ENCODE measurements at regions not wholly inside any gene's neighbourhood (a gene's known extent, or its start where the extent isn't known, plus 50 kb on each side); places are given as distances from the start of the nearest gene placed in this dataset.

DNA sequence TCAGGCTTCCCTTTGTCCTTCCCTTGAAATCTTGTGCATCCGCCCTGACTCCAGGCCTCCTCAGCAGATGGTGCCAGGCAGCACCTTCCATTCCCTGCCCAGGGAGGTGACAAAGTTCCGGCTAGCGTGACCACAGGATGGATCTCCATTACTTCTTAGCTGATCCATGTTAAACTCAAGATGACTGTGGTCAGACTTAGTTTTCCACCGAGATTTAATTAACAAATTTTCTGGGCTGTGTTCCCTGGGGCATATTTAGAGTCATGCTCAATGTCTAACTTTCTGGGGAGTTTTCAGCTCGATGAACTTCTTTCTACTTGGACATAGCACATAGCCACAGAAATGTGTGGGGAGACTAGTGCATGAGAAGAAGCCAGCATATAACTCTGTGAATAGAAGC, 215.1 kb upstream of the SFRP2 start:
- Mint-ChIP-seq H3K4me3 (no peak overlapping the region), H3K9me3 (no peaks in the 10 kb centered on the region), H3K27me3 (ENCODE audit: low read depth) (no peaks in the 10 kb centered on the region), H3K36me3 (ENCODE audit: low read depth) (no peaks in the 10 kb centered on the region), H3K4me1 (ENCODE audit: low read depth) (no peaks in the 10 kb centered on the region), H3K27ac (no peak overlapping the region)

DNA sequence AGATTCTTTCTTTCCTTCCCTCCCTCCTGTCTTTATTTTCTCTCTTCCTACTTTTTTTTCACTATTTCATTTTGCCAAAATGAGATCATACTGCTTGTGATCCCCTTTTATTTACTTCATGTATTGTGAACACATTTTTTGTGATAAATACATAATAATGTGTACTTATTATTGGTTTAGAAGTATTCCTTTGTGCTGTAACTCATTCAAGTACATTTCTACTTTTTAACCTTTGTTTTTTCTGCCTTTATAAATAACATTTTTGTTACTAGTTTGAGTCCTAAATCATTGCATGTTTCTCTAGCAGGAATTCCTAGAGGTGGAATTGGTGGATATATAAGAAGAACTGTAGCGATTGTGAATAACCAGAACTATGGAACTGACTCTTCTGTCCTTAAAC, 214.5 kb upstream of the SFRP2 start:
- no peaks in the 10 kb centered on the region for H3K36me3 Mint-ChIP-seq (ENCODE audit: low read depth)
- H3K4me1 Mint-ChIP-seq (ENCODE audit: low read depth), result no peaks in the 10 kb centered on the region
- no peaks in the 10 kb centered on the region for H3K9me3 Mint-ChIP-seq
- no peaks in the 10 kb centered on the region for H3K27me3 Mint-ChIP-seq (ENCODE audit: low read depth)
- H3K4me3 Mint-ChIP-seq, result no peak overlapping the region
- H3K27ac Mint-ChIP-seq, result no peak overlapping the region

DNA sequence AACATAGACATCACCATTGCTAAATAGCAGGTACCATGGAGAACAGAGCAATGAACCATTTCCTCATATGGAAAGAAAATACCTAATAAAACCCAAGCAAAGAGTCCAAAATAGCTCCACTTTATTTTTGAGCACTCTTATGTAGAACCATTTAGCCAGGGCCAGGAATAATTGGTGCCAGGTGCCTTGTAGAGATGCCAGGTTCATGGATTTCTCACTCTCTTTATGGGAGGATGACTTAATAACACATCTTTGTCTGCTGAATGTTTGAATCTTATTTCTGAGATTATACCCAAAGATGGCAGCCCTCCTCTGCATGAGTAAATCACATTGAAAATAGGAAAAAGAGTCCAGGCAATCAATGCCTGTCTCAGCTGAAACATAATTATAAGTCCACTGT, 212.3 kb upstream of the SFRP2 start:
- no peaks in the 10 kb centered on the region for H3K27me3 Mint-ChIP-seq (ENCODE audit: low read depth)
- no peaks in the 10 kb centered on the region for H3K9me3 Mint-ChIP-seq
- H3K27ac Mint-ChIP-seq, result no peak overlapping the region
- H3K36me3 Mint-ChIP-seq (ENCODE audit: low read depth), result no peaks in the 10 kb centered on the region
- H3K4me1 Mint-ChIP-seq (ENCODE audit: low read depth), result no peaks in the 10 kb centered on the region
- no peak overlapping the region for H3K4me3 Mint-ChIP-seq

DNA sequence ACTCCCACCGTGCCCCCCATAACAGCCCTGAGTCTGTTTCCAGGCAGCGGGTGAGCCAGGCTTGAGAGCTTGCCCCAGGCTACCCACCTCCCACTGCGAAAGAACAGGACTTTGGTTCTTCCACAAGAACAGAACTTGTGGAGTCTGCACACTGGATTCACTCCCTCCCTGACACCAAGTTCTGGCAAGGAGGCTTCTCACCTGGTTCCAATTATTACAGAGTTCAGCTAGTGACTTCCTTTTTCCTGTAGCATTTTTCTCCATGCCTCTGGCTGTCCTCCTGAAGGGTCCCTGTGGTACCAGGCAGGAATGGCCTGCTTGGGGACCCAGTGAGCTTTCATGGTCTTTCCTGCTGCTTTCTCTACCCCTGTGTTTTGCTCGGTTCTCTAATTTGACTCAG, 208.6 kb upstream of the SFRP2 start:
- Mint-ChIP-seq H3K9me3 (no peaks in the 10 kb centered on the region), H3K36me3 (ENCODE audit: low read depth) (no peaks in the 10 kb centered on the region), H3K27me3 (ENCODE audit: low read depth) (no peaks in the 10 kb centered on the region), H3K4me3 (no peak overlapping the region), H3K4me1 (ENCODE audit: low read depth) (no peaks in the 10 kb centered on the region), H3K27ac (no peak overlapping the region)

DNA sequence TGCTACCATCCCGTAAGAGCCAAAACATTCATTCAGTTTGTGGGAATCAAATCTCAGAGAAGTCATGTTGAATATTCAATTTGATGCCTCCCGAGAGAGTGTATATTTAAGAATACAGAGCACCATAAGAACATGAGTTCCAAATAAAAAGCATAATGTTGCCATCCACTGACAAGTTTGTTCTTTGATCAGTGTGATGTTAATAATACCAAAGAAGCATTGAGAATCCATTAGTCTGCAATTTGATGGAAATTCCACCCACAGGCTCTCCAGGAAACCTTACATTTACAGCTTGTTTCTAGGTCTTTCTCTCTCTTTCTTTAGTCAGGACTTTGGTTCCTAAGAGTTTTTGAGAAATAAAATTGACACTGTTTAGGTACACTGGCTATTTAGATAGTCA, 200.6 kb upstream of the SFRP2 start:
- Mint-ChIP-seq H3K9me3 (no peaks in the 10 kb centered on the region), H3K36me3 (ENCODE audit: low read depth) (no peaks in the 10 kb centered on the region), H3K27ac (no peak overlapping the region), H3K4me3 (no peak overlapping the region), H3K4me1 (ENCODE audit: low read depth) (no peaks in the 10 kb centered on the region), H3K27me3 (ENCODE audit: low read depth) (no peaks in the 10 kb centered on the region)

DNA sequence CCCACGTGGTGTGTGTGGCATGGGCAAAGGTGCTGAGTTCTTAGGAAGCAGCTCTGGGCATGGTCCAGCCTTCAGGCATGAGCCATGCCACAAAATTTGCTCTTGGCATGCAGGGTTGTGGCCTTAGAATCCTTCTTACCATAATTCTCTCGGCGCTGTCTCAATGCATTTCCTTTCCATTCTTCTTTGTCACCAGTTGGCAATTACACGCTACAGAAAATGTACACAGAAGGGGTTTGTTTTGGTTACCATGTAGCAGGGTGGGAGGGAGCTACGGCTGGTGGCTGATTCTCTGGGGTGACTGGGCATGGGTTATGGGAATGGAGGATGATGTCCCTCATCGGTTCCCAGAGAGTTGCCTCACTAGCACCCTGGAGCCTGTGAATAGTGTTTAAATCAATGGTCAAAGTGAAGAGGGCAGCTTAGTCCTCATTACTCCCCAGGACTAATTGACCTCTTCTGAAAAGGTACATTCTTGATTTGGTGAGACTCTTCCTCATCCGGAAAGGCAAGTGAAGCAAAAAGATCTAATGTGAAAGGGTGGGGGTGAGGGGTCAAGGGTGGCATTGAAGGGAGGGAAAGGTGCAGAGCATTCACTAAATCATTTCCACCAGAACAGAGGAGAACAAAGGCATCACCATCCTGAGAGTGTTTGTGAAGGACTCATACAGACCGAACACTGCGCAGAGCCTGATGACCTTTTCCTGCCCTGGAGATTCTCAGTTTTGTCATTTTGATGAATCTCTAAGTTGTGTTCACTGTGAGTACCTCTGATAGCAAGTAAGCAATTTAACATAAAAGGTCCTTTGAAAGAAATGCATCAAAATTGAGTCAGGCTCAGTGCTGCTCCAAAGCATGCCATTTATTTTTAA, 199.8 kb upstream of the SFRP2 start:
- Mint-ChIP-seq H3K9me3 (no peaks in the 10 kb centered on the region), H3K4me3 (no peak overlapping the region), H3K36me3 (ENCODE audit: low read depth) (no peaks in the 10 kb centered on the region), H3K27ac (no peak overlapping the region), H3K4me1 (ENCODE audit: low read depth) (no peaks in the 10 kb centered on the region), H3K27me3 (ENCODE audit: low read depth) (no peaks in the 10 kb centered on the region)

DNA sequence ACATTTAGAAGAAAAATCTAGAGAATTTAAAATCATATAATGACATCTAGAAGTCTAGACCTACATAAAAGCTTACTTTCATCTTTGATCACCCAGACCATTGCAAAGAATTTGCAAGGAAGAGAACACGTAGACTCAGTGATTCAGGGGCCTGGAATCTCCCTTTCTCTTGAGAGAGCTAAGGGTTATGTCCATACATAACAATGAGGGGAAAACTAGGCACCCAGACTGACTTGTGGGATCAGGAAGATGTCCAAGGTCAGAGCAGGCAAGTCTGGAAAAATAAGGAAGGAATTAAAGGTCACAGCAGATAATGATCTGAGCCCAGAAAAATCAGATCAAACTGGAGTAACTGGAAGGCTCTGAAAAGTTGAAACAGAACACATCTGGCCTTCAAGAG, 198.4 kb upstream of the SFRP2 start:
- Mint-ChIP-seq H3K36me3 (ENCODE audit: low read depth) (no peaks in the 10 kb centered on the region), H3K4me1 (ENCODE audit: low read depth) (no peaks in the 10 kb centered on the region), H3K9me3 (peaks cover 6% of the 10 kb centered on the region), H3K27me3 (ENCODE audit: low read depth) (no peaks in the 10 kb centered on the region), H3K4me3 (no peak overlapping the region), H3K27ac (no peak overlapping the region)

DNA sequence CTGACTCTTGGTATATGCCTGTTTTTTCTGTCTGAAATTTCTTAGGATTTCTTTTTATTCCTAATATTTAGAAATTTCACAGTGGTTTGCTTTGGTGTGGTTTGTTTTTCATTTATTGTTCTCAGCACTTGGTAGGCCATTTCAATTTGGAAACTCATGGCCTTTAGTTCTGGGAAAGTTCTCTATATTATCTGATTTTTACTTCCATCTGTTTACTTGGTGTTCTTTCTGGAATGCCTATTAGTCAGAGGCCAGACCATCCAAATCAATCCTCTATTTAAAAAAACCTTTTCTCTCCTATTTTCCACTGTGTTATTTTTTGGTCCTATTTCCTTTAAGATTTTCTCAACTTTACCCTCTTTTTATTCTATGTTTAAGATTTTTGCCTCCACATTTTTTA, 188.1 kb upstream of the SFRP2 start:
- H3K36me3 Mint-ChIP-seq (ENCODE audit: low read depth), result no peaks in the 10 kb centered on the region
- peaks cover 16% of the 10 kb centered on the region for H3K9me3 Mint-ChIP-seq
- no peak overlapping the region for H3K4me3 Mint-ChIP-seq
- no peak overlapping the region for H3K27ac Mint-ChIP-seq
- H3K4me1 Mint-ChIP-seq (ENCODE audit: low read depth), result no peaks in the 10 kb centered on the region
- H3K27me3 Mint-ChIP-seq (ENCODE audit: low read depth), result no peaks in the 10 kb centered on the region

DNA sequence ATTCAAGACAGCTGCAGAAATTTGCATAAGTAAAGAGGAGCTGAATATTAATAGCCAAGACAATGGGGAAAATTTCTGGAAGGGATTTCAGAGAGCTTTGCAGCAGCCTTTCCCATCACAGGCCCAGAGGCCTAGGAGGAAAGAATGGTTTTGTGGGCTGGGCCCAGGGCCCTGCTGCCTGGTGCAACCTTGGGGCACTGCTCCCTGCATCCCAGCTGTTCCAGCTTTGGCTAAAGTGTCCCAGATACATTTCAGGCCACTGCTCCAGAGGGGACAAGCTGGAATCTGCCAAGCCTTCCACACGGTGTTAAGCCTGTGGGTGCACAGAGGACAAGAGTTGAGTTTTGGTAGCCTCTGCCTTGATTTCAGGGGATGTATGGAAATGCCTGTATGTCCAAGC, 185.6 kb upstream of the SFRP2 start:
- Mint-ChIP-seq H3K4me1 (ENCODE audit: low read depth) (no peaks in the 10 kb centered on the region), H3K27me3 (ENCODE audit: low read depth) (no peaks in the 10 kb centered on the region), H3K9me3 (peaks cover 16% of the 10 kb centered on the region), H3K27ac (no peak overlapping the region), H3K36me3 (ENCODE audit: low read depth) (no peaks in the 10 kb centered on the region), H3K4me3 (no peak overlapping the region)

DNA sequence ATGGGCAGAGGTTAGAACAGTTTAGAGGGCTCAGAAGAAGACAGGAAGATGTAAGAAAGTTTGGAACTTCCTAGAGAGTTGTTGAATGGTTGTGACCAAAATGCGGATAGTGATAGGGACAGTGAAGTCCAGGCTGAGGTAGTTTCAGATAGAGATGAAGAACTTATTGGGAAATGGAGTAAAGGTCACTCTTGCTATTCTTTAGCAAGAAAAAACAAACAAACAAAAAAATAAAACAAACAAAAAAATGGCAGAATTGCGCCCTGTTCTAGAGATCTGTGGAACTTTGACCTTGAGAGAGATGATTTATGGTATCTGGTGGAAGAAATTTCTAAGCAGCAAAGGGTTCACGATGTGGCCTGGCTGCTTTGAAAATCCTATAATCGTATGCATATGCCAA, 185.1 kb upstream of the SFRP2 start:
- H3K9me3 Mint-ChIP-seq, result peaks cover 16% of the 10 kb centered on the region
- no peaks in the 10 kb centered on the region for H3K4me1 Mint-ChIP-seq (ENCODE audit: low read depth)
- H3K36me3 Mint-ChIP-seq (ENCODE audit: low read depth), result no peaks in the 10 kb centered on the region
- H3K27me3 Mint-ChIP-seq (ENCODE audit: low read depth), result no peaks in the 10 kb centered on the region
- no peak overlapping the region for H3K4me3 Mint-ChIP-seq
- H3K27ac Mint-ChIP-seq, result no peak overlapping the region

DNA sequence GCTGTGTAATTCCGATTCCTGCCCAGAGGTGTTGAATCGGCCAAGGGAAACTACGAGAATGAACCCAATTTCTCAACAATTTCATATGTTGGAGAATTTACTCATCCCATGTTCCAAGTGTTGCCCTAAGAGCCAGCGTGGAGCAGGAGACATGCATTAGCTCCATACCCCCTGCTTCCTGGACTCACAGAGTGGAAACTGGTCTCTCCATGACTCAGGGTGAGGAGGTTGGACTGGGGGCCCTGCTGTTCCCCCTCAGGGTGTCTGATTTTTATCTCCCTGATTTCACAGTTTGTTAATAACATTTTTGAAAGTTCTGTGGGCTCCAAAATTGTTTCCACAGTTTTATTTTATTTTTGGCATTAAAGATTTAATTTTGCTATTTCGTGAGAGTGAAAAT, 183.0 kb upstream of the SFRP2 start:
- H3K9me3 Mint-ChIP-seq, result peaks cover 16% of the 10 kb centered on the region
- H3K4me1 Mint-ChIP-seq (ENCODE audit: low read depth), result no peaks in the 10 kb centered on the region
- no peaks in the 10 kb centered on the region for H3K27me3 Mint-ChIP-seq (ENCODE audit: low read depth)
- no peaks in the 10 kb centered on the region for H3K36me3 Mint-ChIP-seq (ENCODE audit: low read depth)
- no peak overlapping the region for H3K27ac Mint-ChIP-seq
- no peak overlapping the region for H3K4me3 Mint-ChIP-seq

DNA sequence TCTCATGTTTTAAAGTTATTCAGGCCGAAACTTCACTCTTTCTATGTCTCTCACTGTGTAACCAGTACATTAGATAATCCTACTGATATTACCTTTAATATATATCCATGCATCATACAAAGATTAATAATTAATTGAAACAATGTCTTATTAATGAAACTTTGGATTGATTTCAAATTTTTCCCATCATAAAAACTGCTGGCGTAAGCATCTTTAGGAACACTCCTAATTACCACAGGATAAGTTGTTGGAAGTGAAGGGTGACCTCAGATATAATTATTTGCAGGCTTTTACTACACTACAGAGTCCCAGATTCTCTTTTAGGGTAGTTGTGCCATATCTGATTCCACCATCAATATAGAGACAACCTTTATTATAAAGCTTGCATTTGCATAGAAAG, 181.3 kb upstream of the SFRP2 start:
- Mint-ChIP-seq H3K27ac (no peak overlapping the region), H3K36me3 (ENCODE audit: low read depth) (no peaks in the 10 kb centered on the region), H3K9me3 (peaks cover 14% of the 10 kb centered on the region), H3K4me3 (no peak overlapping the region), H3K4me1 (ENCODE audit: low read depth) (no peaks in the 10 kb centered on the region), H3K27me3 (ENCODE audit: low read depth) (no peaks in the 10 kb centered on the region)

DNA sequence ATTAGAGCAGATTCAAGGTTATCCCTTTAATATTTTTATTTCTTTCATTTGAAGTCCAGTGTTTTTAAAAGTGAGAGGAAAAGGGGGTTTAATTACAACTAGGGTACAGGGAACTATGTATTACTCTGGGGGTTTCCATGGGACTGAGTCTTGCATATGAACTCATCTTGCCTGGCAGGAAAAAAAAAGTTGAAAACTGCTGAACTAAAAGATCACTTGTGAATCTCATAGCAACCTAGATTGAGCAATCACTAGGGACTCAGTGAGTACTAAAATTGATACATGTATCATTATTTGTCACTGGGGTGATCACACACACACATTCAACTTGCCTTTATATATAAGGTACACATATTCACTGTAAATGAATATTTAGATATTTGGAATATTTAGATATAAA, 180.7 kb upstream of the SFRP2 start:
- Mint-ChIP-seq H3K27ac (no peak overlapping the region), H3K36me3 (ENCODE audit: low read depth) (no peaks in the 10 kb centered on the region), H3K4me1 (ENCODE audit: low read depth) (no peaks in the 10 kb centered on the region), H3K27me3 (ENCODE audit: low read depth) (no peaks in the 10 kb centered on the region), H3K4me3 (no peak overlapping the region), H3K9me3 (peaks cover 8% of the 10 kb centered on the region)

DNA sequence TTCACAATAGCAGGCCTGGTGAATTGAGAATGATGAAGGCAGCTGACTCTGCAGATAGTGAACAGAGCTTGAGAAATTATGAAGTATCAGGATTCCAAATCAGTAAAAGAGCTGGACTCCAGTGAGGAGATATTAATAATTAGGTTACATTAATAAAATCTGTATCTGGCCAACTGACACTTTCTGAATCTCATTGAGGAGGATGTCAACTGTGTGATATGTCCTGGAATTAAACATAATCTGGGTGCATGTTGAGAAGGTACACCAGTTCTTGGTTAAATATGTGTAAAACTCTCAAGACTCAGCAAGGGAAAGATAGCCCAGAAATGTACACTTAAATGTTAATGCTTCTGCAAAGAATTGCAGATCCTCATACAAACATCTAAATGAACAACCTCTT, 177.8 kb upstream of the SFRP2 start:
- H3K27ac Mint-ChIP-seq, result no peak overlapping the region
- no peaks in the 10 kb centered on the region for H3K36me3 Mint-ChIP-seq (ENCODE audit: low read depth)
- H3K4me3 Mint-ChIP-seq, result no peak overlapping the region
- no peaks in the 10 kb centered on the region for H3K9me3 Mint-ChIP-seq
- no peaks in the 10 kb centered on the region for H3K27me3 Mint-ChIP-seq (ENCODE audit: low read depth)
- no peaks in the 10 kb centered on the region for H3K4me1 Mint-ChIP-seq (ENCODE audit: low read depth)

DNA sequence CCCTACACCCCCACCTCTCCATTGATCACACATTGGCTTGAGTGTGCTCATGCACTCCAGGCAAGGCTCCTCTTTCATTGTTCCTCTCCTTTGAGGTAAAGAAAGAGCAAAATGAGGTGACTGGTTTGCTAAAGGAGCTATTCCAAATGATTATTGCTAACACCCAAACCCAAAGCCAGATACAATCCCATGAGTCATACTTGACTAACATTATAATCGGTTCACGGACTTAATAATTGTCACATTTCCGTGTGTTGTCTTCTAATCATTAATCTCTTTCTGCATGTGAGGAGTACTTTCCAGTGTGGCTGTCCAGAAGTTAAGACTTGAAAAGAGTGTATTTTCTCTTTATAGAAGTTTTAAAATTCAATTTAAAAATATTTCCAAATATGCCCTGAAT, 174.3 kb upstream of the SFRP2 start:
- Mint-ChIP-seq H3K4me3 (no peak overlapping the region), H3K9me3 (no peaks in the 10 kb centered on the region), H3K27ac (no peak overlapping the region), H3K27me3 (ENCODE audit: low read depth) (no peaks in the 10 kb centered on the region), H3K36me3 (ENCODE audit: low read depth) (no peaks in the 10 kb centered on the region), H3K4me1 (ENCODE audit: low read depth) (no peaks in the 10 kb centered on the region)
